ENCODE measurements at regions not wholly inside any gene's neighbourhood (a gene's known extent, or its start where the extent isn't known, plus 50 kb on each side); places are given as distances from the start of the nearest gene placed in this dataset.

- no peak for DNase-seq (ENCODE audit: extremely low spot score, unreplicated experiment)
- no peaks in the 10 kb centered on the region for H3K27me3 Mint-ChIP-seq (ENCODE audit: unreplicated experiment)
- peaks cover 11% of the 10 kb centered on the region for H3K4me1 Mint-ChIP-seq (ENCODE audit: unreplicated experiment)
- no peak overlapping the region for H3K27ac Mint-ChIP-seq (ENCODE audit: unreplicated experiment)
- H3K9me3 Mint-ChIP-seq (ENCODE audit: unreplicated experiment) = peaks cover 4% of the 10 kb centered on the region
- no peak for TF ChIP-seq CTCF (IDR thresholded peaks at IDR 0.05)
- no peak overlapping the region for H3K4me3 Mint-ChIP-seq (ENCODE audit: unreplicated experiment)
- no peaks in the 10 kb centered on the region for H3K36me3 Mint-ChIP-seq (ENCODE audit: unreplicated experiment)
These were observed 1472.9 kb upstream of the TENM3 start for GRCh38 chr4:180770265-180770664.

- no peaks in the 10 kb centered on the region for H3K4me1 Mint-ChIP-seq (ENCODE audit: unreplicated experiment)
- H3K9me3 Mint-ChIP-seq (ENCODE audit: unreplicated experiment) = no peaks in the 10 kb centered on the region
- H3K4me3 Mint-ChIP-seq (ENCODE audit: unreplicated experiment) = no peak overlapping the region
- H3K27ac Mint-ChIP-seq (ENCODE audit: unreplicated experiment) = no peak overlapping the region
- no peaks in the 10 kb centered on the region for H3K36me3 Mint-ChIP-seq (ENCODE audit: unreplicated experiment)
- no peak for TF ChIP-seq CTCF (IDR thresholded peaks at IDR 0.05)
- peaks cover 3% of the 10 kb centered on the region for H3K27me3 Mint-ChIP-seq (ENCODE audit: unreplicated experiment)
- DNase-seq (ENCODE audit: extremely low spot score, unreplicated experiment) = no peak
These were observed 1458.3 kb upstream of the TENM3 start for GRCh38 chr4:180784940-180785339.

GRCh38 chr4:180788729-180789128 lies 1454.5 kb upstream of the TENM3 start:
- DNase-seq (ENCODE audit: extremely low spot score, unreplicated experiment) = no peak
- Mint-ChIP-seq H3K9me3 (ENCODE audit: unreplicated experiment) (no peaks in the 10 kb centered on the region), H3K27ac (ENCODE audit: unreplicated experiment) (no peak overlapping the region), H3K36me3 (ENCODE audit: unreplicated experiment) (no peaks in the 10 kb centered on the region), H3K4me3 (ENCODE audit: unreplicated experiment) (no peak overlapping the region), H3K27me3 (ENCODE audit: unreplicated experiment) (peaks cover 4% of the 10 kb centered on the region), H3K4me1 (ENCODE audit: unreplicated experiment) (no peaks in the 10 kb centered on the region)
- no peak for TF ChIP-seq CTCF (IDR thresholded peaks at IDR 0.05)

- Mint-ChIP-seq H3K4me3 (ENCODE audit: unreplicated experiment) (no peak overlapping the region), H3K36me3 (ENCODE audit: unreplicated experiment) (no peaks in the 10 kb centered on the region), H3K27ac (ENCODE audit: unreplicated experiment) (no peak overlapping the region), H3K4me1 (ENCODE audit: unreplicated experiment) (no peaks in the 10 kb centered on the region), H3K9me3 (ENCODE audit: unreplicated experiment) (no peaks in the 10 kb centered on the region), H3K27me3 (ENCODE audit: unreplicated experiment) (peaks cover 4% of the 10 kb centered on the region)
- no peak for DNase-seq (ENCODE audit: extremely low spot score, unreplicated experiment)
- TF ChIP-seq CTCF (IDR thresholded peaks at IDR 0.05) = no peak
These were observed 1453.3 kb upstream of the TENM3 start for GRCh38 chr4:180789929-180790328.

GRCh38 chr4:180790471-180790870 lies 1452.7 kb upstream of the TENM3 start:
- no peaks in the 10 kb centered on the region for H3K4me1 Mint-ChIP-seq (ENCODE audit: unreplicated experiment)
- no peak overlapping the region for H3K4me3 Mint-ChIP-seq (ENCODE audit: unreplicated experiment)
- H3K9me3 Mint-ChIP-seq (ENCODE audit: unreplicated experiment) = no peaks in the 10 kb centered on the region
- no peaks in the 10 kb centered on the region for H3K36me3 Mint-ChIP-seq (ENCODE audit: unreplicated experiment)
- TF ChIP-seq CTCF (IDR thresholded peaks at IDR 0.05) = no peak
- H3K27ac Mint-ChIP-seq (ENCODE audit: unreplicated experiment) = no peak overlapping the region
- no peak for DNase-seq (ENCODE audit: extremely low spot score, unreplicated experiment)
- peaks cover 7% of the 10 kb centered on the region for H3K27me3 Mint-ChIP-seq (ENCODE audit: unreplicated experiment)

Data from osteocyte (in vitro differentiated cells).